GM19023 (cell line): ENCODE measurements at regions not wholly inside any gene's neighbourhood (a gene's known extent, or its start where the extent isn't known, plus 50 kb on each side); places are given as distances from the start of the nearest gene placed in this dataset.
"Not testable (repeated sequence)": the region's sequence is repeated elsewhere in the genome, so short reads cannot be mapped to it uniquely, and the experiment has no call there.

Experiments
- ATAC-seq: cut with Tn5 transposase; IDR thresholded peaks from one replicate; pipeline ENCODE4 v1.9.1; 2021; ENCODE audit warnings: mild to moderate bottlenecking, moderate library complexity; ENCODE audit not compliant: unreplicated experiment

DNA sequence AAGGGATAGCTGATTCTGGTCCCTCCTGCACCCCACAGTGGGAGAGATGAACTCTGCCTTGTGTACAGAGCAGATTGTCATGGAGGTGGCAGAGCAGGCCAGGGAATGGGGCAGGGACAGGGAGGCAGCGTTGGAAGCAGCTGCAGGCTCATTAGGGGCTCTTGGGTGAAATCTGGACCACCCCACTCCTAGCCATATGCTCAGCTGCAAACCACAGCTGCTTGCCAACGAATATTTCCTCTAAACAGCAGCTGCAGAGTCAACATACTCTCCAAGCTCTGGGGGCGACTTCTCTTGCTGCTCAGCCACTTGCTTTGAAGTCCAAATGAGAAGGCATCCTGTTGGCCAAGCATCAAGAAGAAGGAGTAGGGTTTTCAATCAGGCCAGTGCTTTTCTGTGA is 302.3 kb upstream of the AUTS2 start:
- ATAC-seq = no peak

GRCh38 chr7:69301253-69301652 is 297.0 kb upstream of the AUTS2 start:
- ATAC-seq = no peak

GRCh38 chr7:69309601-69310000 is 288.7 kb upstream of the AUTS2 start:
- no peak for ATAC-seq

GRCh38 chr7:69311489-69311888 is 286.8 kb upstream of the AUTS2 start:
- no peak for ATAC-seq

DNA sequence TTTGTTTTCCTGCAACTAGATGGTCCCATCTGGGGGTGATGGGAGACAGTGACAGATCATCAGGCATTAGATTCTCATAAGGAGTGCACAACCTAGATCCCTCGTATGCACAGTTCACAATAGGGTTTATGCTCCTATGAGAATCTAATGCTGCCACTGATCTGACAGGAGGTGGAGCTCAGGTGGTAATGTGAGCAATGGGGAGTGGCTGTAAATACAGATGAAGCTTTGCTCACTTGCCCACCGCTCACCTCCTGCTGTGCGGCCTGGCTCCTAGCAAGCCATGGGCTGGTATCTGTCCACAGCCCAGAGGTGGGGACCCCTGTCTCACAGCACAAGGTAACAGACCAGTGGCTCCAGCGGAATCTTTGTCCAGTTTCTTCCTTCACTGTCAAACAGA is 284.4 kb upstream of the AUTS2 start:
- ATAC-seq = not testable (repeated sequence)

GRCh38 chr7:69318794-69319193 is 279.5 kb upstream of the AUTS2 start:
- no peak for ATAC-seq

DNA sequence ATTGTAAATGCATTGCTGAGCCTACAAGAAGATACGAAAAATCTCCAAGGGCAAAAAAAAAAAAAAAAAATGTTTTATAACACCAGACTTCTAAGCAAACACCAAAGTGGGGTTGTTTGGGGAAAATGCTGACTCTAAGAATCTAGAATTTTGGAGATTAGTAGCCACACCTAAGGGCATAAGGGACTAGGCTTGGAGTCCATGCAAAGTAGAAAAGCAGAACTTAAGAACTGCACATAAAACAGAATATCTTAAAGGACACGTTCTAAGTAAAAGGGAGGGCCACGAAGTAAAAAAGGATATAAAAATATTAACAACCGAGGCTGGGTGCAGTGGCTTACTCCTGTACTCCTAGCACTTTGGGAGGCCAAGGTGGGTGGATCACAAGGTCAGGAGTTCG is 269.8 kb upstream of the AUTS2 start:
- ATAC-seq = no peak

DNA sequence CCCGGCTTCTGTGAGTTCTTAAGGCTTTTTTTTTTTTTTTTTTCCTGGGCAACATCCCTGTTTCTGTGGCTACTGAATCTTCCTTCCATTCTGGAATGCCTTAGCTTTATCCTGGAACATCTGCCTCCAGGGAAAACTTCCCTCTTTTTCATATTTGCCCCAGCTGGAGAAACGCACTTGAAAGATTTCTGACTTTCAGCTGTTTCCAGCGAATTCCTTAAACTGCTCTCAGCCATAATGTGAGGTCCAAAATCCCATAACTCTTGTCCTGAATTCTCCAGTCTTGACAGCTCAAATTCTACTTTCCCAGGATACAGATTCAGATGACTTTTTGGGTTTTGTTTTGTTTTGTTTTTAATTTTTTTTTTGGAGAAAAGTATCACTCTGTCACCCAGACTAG is 263.6 kb upstream of the AUTS2 start:
- no peak for ATAC-seq

- no peak for ATAC-seq
Observed at GRCh38 chr7:69335331-69335730, 262.9 kb upstream of the AUTS2 start.

DNA sequence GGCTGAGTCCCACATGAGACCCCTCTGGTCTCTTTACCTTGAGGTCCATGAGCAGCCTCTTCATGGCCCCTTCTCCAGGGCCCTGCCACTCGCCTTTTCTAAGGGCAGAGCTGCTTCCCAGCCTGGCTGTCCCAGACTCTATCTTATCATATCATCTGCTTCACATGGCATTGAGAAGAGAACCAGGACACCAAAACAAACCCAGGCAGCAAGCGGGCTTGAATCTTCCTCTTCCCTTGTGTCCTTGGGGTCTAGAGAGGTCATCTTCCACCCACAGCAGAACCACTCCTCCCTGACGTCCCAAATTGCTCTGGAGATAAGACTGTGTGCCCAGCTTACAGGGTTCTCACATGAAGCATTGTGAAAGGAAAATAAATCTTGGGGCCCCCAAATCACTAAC is 261.3 kb upstream of the AUTS2 start:
- no peak for ATAC-seq

DNA sequence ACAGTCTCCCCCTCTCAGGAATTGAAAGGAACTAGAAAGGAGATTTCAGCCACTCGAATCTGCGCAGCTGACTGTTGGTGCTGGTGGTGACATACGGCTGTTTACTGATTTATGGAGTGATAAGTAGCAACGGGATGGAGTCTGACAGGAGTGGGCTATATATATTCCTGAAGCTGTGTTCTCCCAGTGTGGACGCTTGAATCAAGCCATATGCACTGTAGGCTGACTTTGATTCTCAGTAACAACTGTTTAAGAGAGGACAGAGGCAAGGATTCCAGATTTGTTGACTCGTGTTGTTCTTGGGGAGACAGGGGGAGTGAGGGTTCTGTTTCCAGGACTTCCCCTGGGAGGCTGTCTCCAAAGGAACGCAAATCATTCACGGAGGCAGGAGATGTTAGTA is 260.1 kb upstream of the AUTS2 start:
- ATAC-seq = no peak

DNA sequence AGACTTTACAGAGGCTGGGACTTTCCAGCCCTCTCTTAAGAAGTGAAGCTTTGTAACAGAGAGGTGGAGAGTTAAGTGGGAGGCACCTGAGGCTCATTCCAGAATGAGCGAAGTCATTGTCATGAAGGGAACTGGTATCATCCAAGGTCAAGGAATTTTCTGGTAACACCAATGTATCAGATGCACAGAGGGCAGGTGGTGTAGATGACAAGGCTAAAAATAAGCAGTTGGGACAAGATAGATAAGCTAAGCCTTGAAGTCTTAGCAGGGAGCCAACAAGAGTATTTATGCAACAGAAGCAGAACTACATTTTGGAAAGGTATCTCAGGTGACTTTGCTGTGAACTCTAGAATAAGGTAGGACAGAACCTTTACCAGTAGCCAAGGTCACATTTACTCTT is 257.0 kb upstream of the AUTS2 start:
- ATAC-seq = no peak

DNA sequence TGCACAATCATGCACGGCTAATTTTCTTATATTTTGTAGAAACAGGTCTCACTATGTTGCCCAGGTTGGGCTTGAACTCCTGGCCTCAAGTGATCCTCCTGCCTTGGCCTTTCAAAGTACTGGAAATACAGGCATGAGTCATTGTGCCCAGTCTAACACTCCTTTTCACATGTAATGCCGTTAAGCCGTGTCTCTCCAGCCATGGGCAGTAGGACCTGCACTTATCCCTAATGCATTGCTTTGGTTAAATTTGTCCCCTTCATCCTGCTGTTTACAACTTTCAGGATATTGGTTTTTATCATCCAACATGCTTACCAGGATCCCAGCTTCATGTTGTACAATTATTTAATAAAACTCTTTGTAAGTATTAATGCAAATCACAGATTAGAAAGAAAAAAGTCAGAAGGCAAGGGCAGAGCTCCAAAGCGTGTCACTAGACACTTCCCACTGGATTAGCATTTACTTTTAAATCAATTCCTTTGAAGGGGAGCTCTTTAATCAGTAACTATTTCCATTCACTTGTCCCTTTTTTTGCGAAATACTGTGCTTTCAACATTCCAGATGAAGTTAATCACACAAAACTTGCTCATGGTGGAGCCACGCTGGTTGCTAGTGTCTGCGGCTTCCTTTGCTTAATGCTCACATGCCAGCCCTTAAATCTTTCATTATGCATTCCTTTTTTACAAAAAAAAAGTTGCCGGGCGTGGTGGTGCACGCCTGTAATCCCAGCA is 256.0 kb upstream of the AUTS2 start:
- no peak for ATAC-seq

DNA sequence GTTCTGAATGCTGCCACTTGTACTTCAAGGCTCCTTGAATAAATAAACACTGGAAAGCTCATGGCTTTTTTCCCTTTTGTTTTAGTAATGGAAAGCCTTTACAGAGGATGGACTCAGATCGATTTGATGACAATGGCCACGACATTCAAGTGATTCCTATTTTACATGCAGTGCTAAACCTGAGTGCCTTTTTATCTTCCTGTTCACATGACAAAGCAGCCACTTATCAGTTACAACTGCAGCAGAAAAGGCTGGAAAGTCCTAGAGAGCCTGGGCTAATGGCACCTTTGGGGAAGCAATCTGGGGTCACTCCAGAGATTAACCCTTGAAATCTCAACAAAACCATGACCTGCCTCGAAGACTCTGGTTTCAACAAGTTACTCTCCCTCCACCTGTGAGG is 249.0 kb upstream of the AUTS2 start:
- ATAC-seq = no peak

- no peak for ATAC-seq
Observed at GRCh38 chr7:69358163-69358821, 240.0 kb upstream of the AUTS2 start.

GRCh38 chr7:69359003-69359700 is 239.1 kb upstream of the AUTS2 start:
- ATAC-seq = no peak

- ATAC-seq = no peak
Observed at GRCh38 chr7:69360913-69361312, 237.4 kb upstream of the AUTS2 start.

DNA sequence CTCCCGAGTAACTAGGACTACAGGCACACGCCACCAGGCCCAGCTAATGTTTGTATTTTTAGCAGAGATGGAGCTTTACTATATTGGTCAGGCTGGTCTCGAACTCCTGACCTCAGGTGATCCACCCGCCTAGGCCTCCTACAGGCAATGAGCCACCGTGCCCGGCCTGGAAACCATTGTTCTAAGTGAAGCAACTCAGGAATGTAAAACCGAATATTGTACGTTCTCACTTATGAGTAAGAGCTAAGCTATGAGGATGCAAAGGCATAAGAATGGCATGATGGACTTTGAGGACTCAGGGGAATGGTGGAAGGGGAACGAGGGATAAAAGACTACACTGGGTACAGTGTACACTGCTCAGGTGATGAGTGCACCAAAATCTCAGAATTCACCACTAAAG is 235.1 kb upstream of the AUTS2 start:
- ATAC-seq = no peak

DNA sequence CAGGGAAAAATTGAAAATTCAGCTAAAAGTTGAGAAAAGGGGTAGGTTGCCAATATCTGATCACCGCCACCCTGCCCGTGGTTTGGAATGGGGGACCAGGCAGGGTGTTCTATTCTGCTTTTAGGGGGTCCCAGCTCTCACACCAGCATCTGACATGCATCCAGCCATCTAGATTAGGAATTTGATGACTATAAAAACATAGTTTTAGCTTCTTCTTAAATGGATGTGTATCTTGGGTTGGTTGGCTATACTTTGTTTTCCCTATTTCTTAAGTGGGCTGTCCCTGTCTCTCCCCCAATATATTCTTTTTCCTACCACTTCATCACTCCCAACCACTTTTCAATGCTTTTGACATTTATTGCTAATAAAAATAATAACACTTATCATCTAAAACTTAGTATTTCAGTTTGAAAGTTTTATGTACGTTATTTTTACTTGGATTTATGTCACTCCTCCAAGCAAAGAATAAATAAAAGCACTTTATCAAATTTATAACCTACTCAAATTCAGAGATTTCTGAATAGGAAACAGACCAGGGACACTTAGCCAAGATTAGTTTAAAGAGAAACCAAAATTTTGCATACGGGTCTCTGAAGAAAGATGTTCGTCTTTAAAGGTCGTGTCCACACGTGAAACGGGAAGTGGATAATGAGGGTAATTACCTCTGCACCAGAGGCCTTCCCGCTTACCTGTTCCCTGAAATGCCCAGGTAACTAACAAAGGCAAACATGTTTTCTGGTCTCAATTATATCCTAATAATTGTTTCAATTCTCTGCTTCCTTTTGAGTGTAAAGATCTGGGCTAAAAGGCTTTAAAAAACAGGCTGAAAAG is 233.2 kb upstream of the AUTS2 start:
- no peak for ATAC-seq

DNA sequence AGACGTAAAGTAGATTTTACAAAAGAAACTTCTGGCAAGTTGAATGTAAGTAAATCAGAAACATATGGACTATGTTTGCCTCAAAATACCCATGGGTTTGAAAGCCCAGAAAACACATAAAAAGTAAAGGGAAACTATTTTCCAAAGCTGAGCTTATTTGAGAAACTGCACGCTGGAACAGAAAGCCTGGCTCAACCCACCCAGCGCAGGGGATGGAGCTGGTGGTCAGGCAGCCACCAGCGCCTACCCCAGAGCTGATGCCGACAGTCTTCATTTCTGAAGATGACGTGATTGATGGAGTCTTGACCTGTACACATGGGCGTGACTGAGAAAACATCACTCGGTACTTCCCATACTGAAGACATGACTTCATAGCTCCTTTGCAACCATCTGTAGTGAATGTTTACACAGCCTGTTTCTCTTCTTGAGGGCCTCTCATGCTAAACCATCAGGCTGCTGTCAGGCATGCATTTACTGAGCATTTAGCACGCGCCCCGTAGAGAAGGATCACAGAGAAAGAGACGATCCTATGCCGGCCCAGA is 232.6 kb upstream of the AUTS2 start:
- ATAC-seq = no peak

DNA sequence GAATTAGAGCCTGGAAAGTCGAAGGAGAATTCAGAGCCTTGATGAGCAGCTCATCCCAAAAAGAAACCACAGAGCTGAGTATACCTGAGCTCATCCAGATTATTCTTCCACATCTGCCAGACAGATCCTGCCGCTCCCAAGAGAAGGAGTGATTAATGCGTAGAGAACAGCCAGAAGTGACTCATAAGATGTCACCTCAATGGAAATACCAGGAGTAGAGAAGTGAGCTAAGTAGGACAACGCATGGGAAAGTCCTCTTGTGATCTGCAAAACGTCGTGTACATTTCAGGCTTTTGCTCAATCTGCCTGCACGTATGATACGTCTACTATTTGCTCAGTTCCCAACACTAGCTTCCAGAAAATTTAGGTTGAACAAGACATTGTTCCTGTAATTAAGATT is 230.5 kb upstream of the AUTS2 start:
- no peak for ATAC-seq
